Hepatocyte (in vitro differentiated cells): ENCODE measurements at regions not wholly inside any gene's neighbourhood (a gene's known extent, or its start where the extent isn't known, plus 50 kb on each side); places are given as distances from the start of the nearest gene placed in this dataset.

Source experiments
- DNase-seq: peaks from one replicate; pipeline ENCODE4 v3.0.0-alpha.2; 2016; ENCODE audit warnings: low spot score
- H2AFZ ChIP-seq: fragments of 200-600 bp; sonication (generic); 2 replicates; pipeline ENCODE4 v1.6.0; 2016; ENCODE audit warnings: antibody characterized with exemption, mild to moderate bottlenecking
- H3K27ac ChIP-seq: fragments of 200-600 bp; sonication (generic); 2 replicates; pipeline ENCODE4 v1.5.1; 2016; ENCODE audit warnings: mild to moderate bottlenecking
- H3K27me3 ChIP-seq: fragments of 200-600 bp; sonication (generic); 2 replicates; pipeline ENCODE4 v1.6.1; 2016
- H3K36me3 ChIP-seq: fragments of 200-600 bp; sonication (generic); replicated peaks from 2 replicates; pipeline ENCODE4 v1.5.1; 2016; ENCODE audit warnings: low read depth; ENCODE audit not compliant: insufficient read depth
- H3K4me1 ChIP-seq: fragments of 200-600 bp; sonication (generic); 2 replicates; pipeline ENCODE4 v1.5.1; 2016; ENCODE audit warnings: mild to moderate bottlenecking, moderate library complexity; ENCODE audit not compliant: insufficient read depth
- H3K4me2 ChIP-seq: fragments of 200-600 bp; sonication (generic); 2 replicates; pipeline ENCODE4 v1.6.0; 2016
- H3K4me3 ChIP-seq: fragments of 200-600 bp; sonication (generic); 2 replicates; pipeline ENCODE4 v1.5.1; 2016; ENCODE audit warnings: mild to moderate bottlenecking
- H3K79me2 ChIP-seq: fragments of 200-600 bp; sonication (generic); 2 replicates; pipeline ENCODE4 v1.6.0; 2017; ENCODE audit warnings: mild to moderate bottlenecking
- H3K9me2 ChIP-seq: fragments of 200-600 bp; sonication (generic); replicated peaks from 2 replicates; pipeline ENCODE4 v1.6.0; 2017; ENCODE audit warnings: mild to moderate bottlenecking; ENCODE audit not compliant: insufficient read depth
- H3K9me3 ChIP-seq: fragments of 200-600 bp; sonication (generic); 2 replicates; pipeline ENCODE4 v1.5.1; 2016; ENCODE audit warnings: low read depth, mild to moderate bottlenecking
- H4K20me1 ChIP-seq: fragments of 200-600 bp; sonication (generic); 2 replicates; pipeline ENCODE4 v1.6.0; 2016; ENCODE audit warnings: mild to moderate bottlenecking; ENCODE audit not compliant: insufficient read depth, poor library complexity, severe bottlenecking
- EZH2 ChIP-seq: fragments of 200-600 bp; sonication (generic); IDR thresholded peaks from 2 replicates; pipeline ENCODE4 v1.6.1; 2016; ENCODE audit warnings: antibody characterized with exemption, mild to moderate bottlenecking, borderline replicate concordance
- EZH2phosphoT487 ChIP-seq: fragments of 200-600 bp; sonication (generic); IDR thresholded peaks from one replicate; pipeline ENCODE4 v1.6.1; 2018; ENCODE audit warnings: antibody characterized with exemption, mild to moderate bottlenecking, low read depth, moderate library complexity; ENCODE audit not compliant: unreplicated experiment, severe bottlenecking
- WGBS: methylation state at CpG from one replicate; pipeline ENCODE4 v1.1.6; 2016; ENCODE audit warnings: low lambda C conversion rate; ENCODE audit errors: missing lambda C conversion rate; 5-methylcytosine and 5-hydroxymethylcytosine counted together
- TF ChIP-seq, protein P1 (sequence below): fragments of 200-600 bp; sonication (generic); IDR thresholded peaks from 2 replicates; pipeline ENCODE4 v1.5.1; 2016; ENCODE audit warnings: antibody characterized with exemption, mild to moderate bottlenecking; ENCODE audit not compliant: poor library complexity

DNA sequence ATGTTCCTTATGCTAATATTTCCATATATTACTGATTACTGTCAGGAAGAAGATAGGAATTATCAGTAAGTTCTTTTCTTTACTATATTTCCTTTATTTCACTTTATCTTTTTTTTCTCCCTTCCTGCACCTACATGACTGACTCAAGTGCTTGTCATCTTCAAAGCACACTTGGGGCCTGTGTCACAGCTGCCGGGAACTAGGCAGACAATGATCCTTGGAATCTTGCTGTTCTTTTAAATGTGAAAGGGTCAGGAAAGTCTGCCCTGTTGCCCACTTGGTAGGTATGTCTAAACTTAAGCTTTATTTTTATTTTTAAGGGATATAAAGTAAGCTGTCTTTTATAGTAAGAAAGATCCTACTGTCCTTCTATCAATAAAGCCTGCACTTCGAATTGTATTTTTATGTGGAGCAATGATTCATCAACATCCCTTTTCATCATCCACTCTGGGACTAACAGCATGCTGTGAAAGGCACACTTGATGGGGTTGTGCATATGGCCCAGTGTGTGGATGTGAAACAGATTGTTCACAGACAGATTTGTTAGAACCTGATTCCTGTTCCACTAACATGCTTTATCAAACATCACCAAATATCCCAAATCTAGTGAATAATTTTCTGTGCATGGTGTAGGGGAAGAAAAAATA, 556.9 kb downstream of the DNAJB9 start:
- DNase-seq: no peak
- Histone ChIP-seq H3K4me2 (no peak overlapping the region), H3K4me3 (no peak overlapping the region), H3K4me1 (no peaks in the 10 kb centered on the region), H2AFZ (peak overlapping the region; percentile 14), H3K27me3 (no peaks in the 10 kb centered on the region), H3K9me3 (no peaks in the 10 kb centered on the region), H3K9me2 (no peaks in the 10 kb centered on the region), H3K27ac (no peak overlapping the region), H3K79me2 (no peaks in the 10 kb centered on the region), H3K36me3 (no peaks in the 10 kb centered on the region), H4K20me1 (no peaks in the 10 kb centered on the region)
- WGBS: 50% methylated on average over 2 of the region's 2 CpGs
- TF ChIP-seq EZH2phosphoT487: no peak
- TF ChIP-seq, protein P1, sequence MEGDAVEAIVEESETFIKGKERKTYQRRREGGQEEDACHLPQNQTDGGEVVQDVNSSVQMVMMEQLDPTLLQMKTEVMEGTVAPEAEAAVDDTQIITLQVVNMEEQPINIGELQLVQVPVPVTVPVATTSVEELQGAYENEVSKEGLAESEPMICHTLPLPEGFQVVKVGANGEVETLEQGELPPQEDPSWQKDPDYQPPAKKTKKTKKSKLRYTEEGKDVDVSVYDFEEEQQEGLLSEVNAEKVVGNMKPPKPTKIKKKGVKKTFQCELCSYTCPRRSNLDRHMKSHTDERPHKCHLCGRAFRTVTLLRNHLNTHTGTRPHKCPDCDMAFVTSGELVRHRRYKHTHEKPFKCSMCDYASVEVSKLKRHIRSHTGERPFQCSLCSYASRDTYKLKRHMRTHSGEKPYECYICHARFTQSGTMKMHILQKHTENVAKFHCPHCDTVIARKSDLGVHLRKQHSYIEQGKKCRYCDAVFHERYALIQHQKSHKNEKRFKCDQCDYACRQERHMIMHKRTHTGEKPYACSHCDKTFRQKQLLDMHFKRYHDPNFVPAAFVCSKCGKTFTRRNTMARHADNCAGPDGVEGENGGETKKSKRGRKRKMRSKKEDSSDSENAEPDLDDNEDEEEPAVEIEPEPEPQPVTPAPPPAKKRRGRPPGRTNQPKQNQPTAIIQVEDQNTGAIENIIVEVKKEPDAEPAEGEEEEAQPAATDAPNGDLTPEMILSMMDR: no peak
- TF ChIP-seq EZH2: no peak

DNA sequence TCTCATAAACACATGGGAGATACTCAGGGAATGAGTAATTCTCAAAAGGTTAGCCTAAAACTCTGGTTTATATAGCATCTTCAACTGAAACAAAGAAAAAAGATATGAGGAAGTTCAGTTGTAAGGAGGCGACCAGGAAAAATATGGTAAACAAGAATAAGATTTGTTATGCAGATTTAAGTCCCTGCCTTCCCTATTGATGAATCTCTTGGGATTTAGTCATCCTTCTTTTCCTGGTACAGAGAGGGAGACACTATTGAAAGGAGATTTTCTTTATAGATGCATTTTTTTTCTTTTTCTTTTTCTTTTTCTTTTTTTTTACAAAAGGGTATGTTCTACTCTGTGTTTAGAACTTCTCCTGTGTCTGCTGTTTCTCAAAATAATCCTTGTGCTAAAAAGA, 557.5 kb downstream of the DNAJB9 start:
- Histone ChIP-seq H3K27me3 (no peaks in the 10 kb centered on the region), H3K36me3 (no peaks in the 10 kb centered on the region), H3K9me2 (no peaks in the 10 kb centered on the region), H3K4me1 (no peaks in the 10 kb centered on the region), H3K9me3 (no peaks in the 10 kb centered on the region), H4K20me1 (no peaks in the 10 kb centered on the region), H3K4me2 (no peak overlapping the region), H3K27ac (no peak overlapping the region), H2AFZ (no peak overlapping the region), H3K79me2 (no peaks in the 10 kb centered on the region), H3K4me3 (no peak overlapping the region)
- WGBS: 90% methylated on average over 1 of the region's 1 CpG
- no peak for TF ChIP-seq EZH2phosphoT487
- TF ChIP-seq, protein P1: no peak
- no peak for TF ChIP-seq EZH2
- no peak for DNase-seq

DNA sequence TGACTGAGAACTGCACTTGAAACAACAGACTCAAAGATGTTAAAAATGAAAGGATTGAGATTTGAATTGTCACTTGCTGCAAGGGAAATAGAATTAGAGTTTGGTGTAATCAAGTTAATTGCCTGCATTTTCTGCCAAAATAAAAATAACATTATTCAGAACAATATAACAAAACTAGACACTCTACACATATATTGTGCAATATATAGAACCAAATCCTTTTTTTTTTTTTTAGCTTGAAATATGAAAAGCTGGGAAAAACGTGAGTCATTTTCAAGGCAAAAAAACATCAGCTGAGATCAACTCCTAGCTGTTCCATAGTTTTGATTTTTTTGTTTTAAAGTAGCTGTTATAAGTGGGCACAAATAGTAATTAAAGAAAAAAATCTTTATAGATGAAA, 561.5 kb downstream of the DNAJB9 start:
- Histone ChIP-seq H2AFZ (no peak overlapping the region), H3K9me3 (no peaks in the 10 kb centered on the region), H3K4me1 (no peaks in the 10 kb centered on the region), H3K79me2 (no peaks in the 10 kb centered on the region), H4K20me1 (no peaks in the 10 kb centered on the region), H3K36me3 (no peaks in the 10 kb centered on the region), H3K4me2 (no peak overlapping the region), H3K27me3 (no peaks in the 10 kb centered on the region), H3K4me3 (no peak overlapping the region), H3K27ac (no peak overlapping the region), H3K9me2 (no peaks in the 10 kb centered on the region)
- TF ChIP-seq EZH2 (no peak), EZH2phosphoT487 (no peak)
- TF ChIP-seq, protein P1: no peak
- no peak for DNase-seq
- WGBS: 76% methylated on average over 1 of the region's 1 CpG

DNA sequence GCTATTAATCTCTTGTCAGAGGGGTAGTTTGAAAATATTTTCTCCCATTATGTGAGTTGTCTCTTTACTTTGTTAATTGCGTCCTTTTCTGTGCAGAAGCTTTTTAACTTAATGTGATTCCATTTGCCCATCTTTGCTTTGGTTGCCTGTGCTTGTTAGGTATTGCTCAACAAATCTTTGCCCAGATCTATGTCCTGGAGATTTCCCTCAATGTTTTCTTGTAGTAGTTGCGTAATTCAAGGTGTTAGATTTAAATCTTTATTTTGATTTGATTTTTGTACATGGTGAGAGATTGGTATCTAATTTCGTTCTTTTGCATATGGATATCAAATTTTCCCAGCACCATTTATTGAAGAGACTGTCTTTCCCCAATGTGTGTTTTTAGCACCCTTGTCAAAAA, 567.2 kb downstream of the DNAJB9 start:
- Histone ChIP-seq H4K20me1 (no peaks in the 10 kb centered on the region), H3K4me1 (no peaks in the 10 kb centered on the region), H3K9me2 (no peaks in the 10 kb centered on the region), H3K27me3 (no peaks in the 10 kb centered on the region), H3K36me3 (no peaks in the 10 kb centered on the region), H3K9me3 (no peaks in the 10 kb centered on the region), H3K79me2 (no peaks in the 10 kb centered on the region), H2AFZ (no peak overlapping the region), H3K27ac (no peak overlapping the region), H3K4me2 (no peak overlapping the region), H3K4me3 (no peak overlapping the region)
- DNase-seq: no peak
- TF ChIP-seq EZH2: no peak
- no peak for TF ChIP-seq EZH2phosphoT487
- TF ChIP-seq, protein P1: no peak
- WGBS: 82% methylated on average over 3 of the region's 3 CpGs
